AG04449 (cell line): ENCODE measurements at regions not wholly inside any gene's neighbourhood (a gene's known extent, or its start where the extent isn't known, plus 50 kb on each side); places are given as distances from the start of the nearest gene placed in this dataset.
A peak's percentile ranks its signal among the peaks of the same experiment; 100 is the strongest.

Source experiments
- CTCF ChIA-PET: fragments of 350-600 bp; formaldehyde crosslinking; extraction: SDS; loops from one replicate; lab custom pipeline; 2021; ENCODE audit warnings: antibody characterized with exemption; lab: Yijun Ruan, JAX
- POLR2A ChIA-PET: fragments of 400-600, 350-600 bp; formaldehyde crosslinking; extraction: SDS; loops from one replicate; lab custom pipeline; 2020; ENCODE audit warnings: antibody characterized with exemption, inconsistent platforms; lab: Yijun Ruan, JAX
- DNase-seq: peaks from one replicate; pipeline ENCODE4 v3.0.0-alpha.2; 2010; ENCODE audit warnings: low read depth, low spot score
- H3K4me3 ChIP-seq: 2 replicates; pipeline ENCODE4 v1.5.1; 2011; ENCODE audit warnings: low read depth, mild to moderate bottlenecking, control low read depth, low read length
- CTCF ChIP-seq: IDR thresholded peaks from one replicate; pipeline ENCODE4 v1.5.1; 2011; ENCODE audit warnings: mild to moderate bottlenecking, moderate library complexity, low read length, control low read depth, inconsistent platforms; ENCODE audit not compliant: insufficient read depth; ENCODE audit errors: missing control alignments

GRCh38 chr5:174563899-174564298, 160.5 kb upstream of the MSX2 start:
- no peak for DNase-seq
- H3K4me3 ChIP-seq = no peak overlapping the region
- ChIA-PET POLR2A (no interaction called here), CTCF (no interaction called here)
- no peak for TF ChIP-seq CTCF

GRCh38 chr5:174567506-174568141, 156.8 kb upstream of the MSX2 start:
- CTCF ChIA-PET = interaction anchor here (0.8 kb wide), 1 partner anchor 10 kb away, joined by 3 read pairs; no protein-coding TSS in a partner anchor
- H3K4me3 ChIP-seq = no peak overlapping the region
- POLR2A ChIA-PET = no interaction called here
- DNase-seq = no peak
- TF ChIP-seq CTCF = no peak

GRCh38 chr5:174570662-174571061, 153.7 kb upstream of the MSX2 start:
- no peak for DNase-seq
- CTCF ChIA-PET = interaction anchor here (1.1 to 1.2 kb wide), 2 partner anchors 14 to 18 kb away, joined by 3 read pairs; no protein-coding TSS in a partner anchor
- POLR2A ChIA-PET = no interaction called here
- TF ChIP-seq CTCF = no peak
- no peak overlapping the region for H3K4me3 ChIP-seq

- ChIA-PET CTCF (interaction anchor here (0.8 to 1.5 kb wide), 6 partner anchors 10 to 221 kb away, joined by 3 to 8 read pairs (median 4); no protein-coding TSS in a partner anchor), POLR2A (no interaction called here)
- peak; percentile 69 for DNase-seq
Measured at GRCh38 chr5:174571662-174572397, 152.6 kb upstream of the MSX2 start.

GRCh38 chr5:174572591-174572990, 151.8 kb upstream of the MSX2 start:
- POLR2A ChIA-PET = no interaction called here
- no peak for TF ChIP-seq CTCF
- no peak overlapping the region for H3K4me3 ChIP-seq
- CTCF ChIA-PET = interaction anchor here (0.8 to 1.5 kb wide), 4 partner anchors 9 to 364 kb away, joined by 3 to 8 read pairs (median 4); no protein-coding TSS in a partner anchor
- no peak for DNase-seq

More at GRCh38 chr5:174571662-174572397, 152.6 kb upstream of the MSX2 start:
- H3K4me3 ChIP-seq = no peak overlapping the region
- TF ChIP-seq CTCF = peak; percentile 33
